DMS114 treated with DMSO at 0.1 percent for 48 hours (cell line): ENCODE measurements at regions not wholly inside any gene's neighbourhood (a gene's known extent, or its start where the extent isn't known, plus 50 kb on each side); places are given as distances from the start of the nearest gene placed in this dataset.

Source experiments
- DNase-seq: peaks from one replicate; lab custom pipeline; 2025; ENCODE audit not compliant: unreplicated experiment; lab: John Stamatoyannopoulos, UW

- DNase-seq, result no peak
Observed at GRCh38 chr2:60000686-60001085, 552.8 kb downstream of the BCL11A start.

- no peak for DNase-seq
Observed at GRCh38 chr2:59998324-59998723, 555.1 kb downstream of the BCL11A start.

DNA sequence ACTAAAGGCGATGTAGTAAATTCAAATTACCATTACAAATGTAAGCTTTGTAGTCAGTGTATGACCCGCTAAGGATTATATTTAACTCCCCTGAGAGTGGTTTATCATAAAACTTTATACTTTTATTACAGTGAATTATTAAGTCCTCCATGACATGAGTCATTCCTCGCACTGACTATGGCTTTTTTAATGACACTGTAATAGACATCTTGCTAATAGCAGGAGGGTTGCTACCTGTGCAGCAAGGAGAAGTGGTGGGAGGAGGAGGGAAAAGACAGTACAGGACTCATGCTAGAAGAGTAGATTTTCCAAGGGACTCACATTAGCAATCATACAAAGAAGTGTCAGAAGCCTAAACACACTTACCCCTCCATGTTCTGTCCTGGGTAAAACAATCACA lies 556.1 kb downstream of the BCL11A start:
- no peak for DNase-seq

DNA sequence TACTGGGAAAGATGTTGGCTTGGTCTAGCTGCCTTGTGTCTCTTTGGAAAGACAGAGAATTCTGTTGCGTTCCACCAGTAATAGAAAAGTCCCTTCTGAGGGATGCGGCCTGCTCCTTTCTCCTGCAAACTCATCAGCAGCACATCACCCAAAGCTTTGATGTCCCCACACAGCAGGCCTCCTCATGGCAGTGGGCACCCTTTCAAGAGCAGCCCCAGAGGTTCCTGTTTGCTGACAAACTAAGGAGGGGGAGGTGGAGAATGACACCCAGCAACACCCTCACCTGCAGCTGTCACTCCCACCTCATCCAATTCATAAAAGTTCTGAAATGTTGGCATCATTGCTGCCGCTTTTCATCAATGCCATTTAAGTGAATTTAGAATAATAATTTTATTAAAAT lies 556.6 kb downstream of the BCL11A start:
- no peak for DNase-seq

DNA sequence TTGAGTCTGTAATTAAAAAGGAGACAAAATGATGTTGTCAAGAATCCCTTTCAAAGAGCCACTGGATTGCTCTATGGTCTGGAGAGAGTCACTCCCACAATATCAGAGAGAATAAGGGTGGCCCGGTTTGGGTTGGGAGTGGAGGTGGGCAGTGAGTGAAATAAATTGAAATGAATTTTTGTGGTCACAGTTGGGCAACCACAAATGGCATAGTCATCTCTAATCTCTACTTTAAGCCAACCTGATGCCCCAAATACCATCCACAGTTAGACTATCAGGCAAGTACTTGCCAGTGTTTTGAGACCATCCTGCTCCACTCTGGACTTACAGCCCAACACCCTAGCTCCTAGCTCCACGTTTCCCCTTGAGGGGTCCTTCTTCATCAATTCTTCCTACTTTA lies 559.7 kb downstream of the BCL11A start:
- DNase-seq, result no peak

DNA sequence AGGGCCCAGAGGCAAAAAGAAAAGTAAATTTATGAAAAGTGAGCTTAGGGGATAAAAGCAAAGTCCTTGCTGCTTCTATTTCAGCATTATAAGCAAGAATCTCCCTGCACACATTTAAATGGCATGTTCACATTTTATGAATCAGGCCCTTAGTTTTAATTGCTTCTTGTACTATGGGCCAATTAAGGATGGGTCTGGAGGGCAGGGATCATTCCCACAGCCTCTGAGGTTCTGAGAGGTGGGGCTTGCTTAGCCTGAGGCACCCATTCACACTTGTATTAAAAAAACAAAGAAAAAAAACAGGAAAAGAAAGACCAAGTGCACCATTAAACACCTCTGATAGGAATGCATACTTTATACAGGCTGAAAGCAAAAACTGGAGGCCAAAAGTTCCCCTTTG lies 565.1 kb downstream of the BCL11A start:
- no peak for DNase-seq

- DNase-seq, result no peak
Observed at GRCh38 chr2:59986511-59986910, 566.9 kb downstream of the BCL11A start.

DNA sequence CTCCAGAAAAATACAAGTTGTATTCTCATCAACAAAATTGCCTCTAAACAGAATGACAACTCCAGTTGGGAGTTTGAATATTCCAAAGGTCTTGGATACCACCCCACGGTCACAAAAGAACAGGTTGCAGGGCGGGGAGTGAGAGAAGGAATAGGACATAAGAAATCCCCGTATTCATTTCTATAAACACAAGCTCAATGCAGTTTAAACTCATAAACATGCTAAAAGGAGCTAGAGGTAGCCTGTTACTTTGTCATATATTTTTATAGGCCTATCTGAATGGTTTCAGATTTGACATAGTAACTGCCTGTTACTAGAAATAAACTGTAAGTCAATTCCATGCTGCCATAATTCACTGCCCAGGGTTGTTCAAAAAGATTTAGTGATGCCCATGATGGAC lies 567.5 kb downstream of the BCL11A start:
- no peak for DNase-seq

- no peak for DNase-seq
Observed at GRCh38 chr2:59974051-59974766, 579.2 kb downstream of the BCL11A start.

GRCh38 chr2:59969161-59969560 lies 584.3 kb downstream of the BCL11A start:
- no peak for DNase-seq

- DNase-seq, result no peak
Observed at GRCh38 chr2:59968441-59968840, 585.0 kb downstream of the BCL11A start.

DNA sequence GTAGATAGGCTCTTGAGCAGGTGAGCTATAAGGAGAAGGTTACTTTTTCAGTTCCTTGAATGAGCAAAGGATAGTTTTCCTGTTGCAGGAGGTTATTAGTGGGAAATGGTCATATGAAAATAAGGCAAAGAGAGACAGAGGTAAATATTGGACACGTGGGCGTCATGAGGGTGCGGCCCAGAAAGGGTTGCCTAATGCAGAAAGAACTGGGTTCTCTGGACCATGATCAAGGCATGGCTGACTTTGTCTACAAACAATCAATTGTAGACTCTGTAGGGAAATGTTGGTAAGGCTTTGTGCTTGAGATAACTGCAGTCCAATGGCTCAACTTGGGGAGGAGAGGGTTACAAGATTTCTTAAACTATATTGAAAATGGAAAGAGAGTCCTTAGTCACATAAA lies 585.8 kb downstream of the BCL11A start:
- DNase-seq, result no peak

- no peak for DNase-seq
Observed at GRCh38 chr2:59963157-59963556, 590.3 kb downstream of the BCL11A start.

DNA sequence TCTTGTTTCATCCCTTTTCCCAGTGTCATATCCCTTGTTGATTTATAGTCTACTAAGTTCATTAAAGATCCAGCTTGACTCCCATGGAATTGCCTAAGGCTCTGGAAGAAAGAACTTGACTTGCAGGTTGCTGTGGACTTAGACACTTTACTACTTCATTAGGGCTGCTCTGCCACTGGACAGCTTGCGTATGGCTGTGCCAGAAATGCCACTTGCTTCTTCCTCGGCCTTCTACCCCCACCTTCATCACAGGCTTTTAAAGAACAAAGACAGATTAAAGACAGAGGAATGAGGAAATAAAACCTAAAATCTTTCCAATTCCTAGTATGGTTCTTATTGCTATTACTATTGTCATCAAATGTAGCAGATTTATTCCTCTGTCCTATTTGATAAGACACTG lies 591.7 kb downstream of the BCL11A start:
- no peak for DNase-seq

DNA sequence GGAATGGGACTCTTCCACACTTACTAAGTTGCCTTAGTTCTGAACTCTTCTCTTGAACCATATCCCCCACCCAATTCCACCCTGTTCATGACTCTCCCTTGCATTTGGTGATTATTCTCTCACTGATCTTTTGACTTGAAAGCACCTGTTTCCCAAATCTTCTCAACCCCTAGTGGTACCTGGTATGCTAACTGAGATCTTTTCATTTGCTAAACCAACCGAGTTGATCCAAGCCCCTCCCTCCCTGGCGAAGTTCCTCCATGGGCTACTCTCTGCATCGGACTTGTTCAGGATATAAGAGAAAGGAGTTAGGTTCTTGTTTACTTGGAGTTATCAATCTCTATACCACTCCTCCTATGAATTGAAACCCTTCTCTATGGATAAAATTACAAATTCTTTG lies 593.5 kb downstream of the BCL11A start:
- DNase-seq, result no peak

GRCh38 chr2:59957504-59957903 lies 596.0 kb downstream of the BCL11A start:
- no peak for DNase-seq

DNA sequence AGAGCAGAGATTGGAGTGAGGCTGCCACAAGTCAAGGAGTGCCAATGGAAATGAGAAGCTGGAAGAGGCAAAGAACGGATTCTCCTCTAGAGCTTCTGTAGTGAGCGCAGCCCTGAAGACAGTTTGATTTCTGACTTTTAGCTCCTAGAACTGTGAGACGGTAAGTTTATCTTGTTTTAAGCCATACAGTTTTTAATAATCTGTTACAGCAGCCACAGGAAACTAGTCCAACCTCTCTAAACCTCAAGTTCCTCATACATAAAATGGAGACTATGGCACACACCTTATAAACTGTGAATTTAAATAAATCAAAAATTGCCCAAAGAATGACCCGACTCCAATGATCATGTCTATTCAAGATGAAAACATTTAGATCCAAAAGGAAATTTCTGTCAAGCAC lies 596.5 kb downstream of the BCL11A start:
- no peak for DNase-seq

GRCh38 chr2:59947917-59948541 lies 605.4 kb downstream of the BCL11A start:
- no peak for DNase-seq

DNA sequence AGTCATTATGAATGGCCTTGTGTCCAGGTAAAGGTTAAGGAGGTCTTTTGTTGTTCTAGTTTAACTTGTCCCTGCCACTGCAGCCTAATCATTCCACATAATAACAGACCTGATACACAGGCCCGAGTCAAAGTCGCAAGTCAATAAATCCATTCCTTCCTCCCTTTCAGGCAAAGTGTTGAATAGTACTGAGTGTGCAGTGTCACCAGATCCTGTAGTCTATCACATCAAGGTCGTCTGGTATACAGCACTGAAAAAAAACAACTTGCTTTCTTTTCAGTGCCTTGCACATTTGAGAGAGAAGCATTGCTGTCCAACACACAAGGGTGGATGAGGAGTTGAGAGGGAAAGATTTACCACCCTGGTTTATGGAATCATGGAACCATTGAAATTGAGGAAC lies 606.2 kb downstream of the BCL11A start:
- DNase-seq, result no peak

DNA sequence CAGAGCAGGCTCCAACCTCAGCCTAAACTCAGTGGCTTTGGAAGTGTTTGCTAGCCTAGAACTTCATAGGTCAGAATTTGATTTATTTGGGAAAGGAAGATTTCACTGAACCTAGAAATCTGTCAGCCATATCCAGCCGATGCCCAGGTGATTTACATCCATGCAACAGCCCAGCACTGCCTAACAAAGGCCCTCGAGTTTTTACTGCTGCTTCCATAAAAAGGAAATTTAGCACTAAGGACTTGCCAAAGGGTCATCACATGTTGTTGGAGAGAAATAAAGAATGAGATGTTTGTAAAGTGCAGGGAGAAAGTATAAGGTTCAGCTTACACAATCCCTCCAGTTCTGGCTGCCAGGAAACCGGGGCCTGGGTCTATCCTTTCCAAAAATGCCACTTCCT lies 614.2 kb downstream of the BCL11A start:
- DNase-seq, result no peak

- no peak for DNase-seq
Observed at GRCh38 chr2:59938181-59938580, 615.3 kb downstream of the BCL11A start.

- DNase-seq, result no peak
Observed at GRCh38 chr2:59936048-59936447, 617.4 kb downstream of the BCL11A start.

- DNase-seq, result no peak
Observed at GRCh38 chr2:59935005-59935404, 618.4 kb downstream of the BCL11A start.
